Activated effector memory CD4-positive, alpha-beta T cell treated with anti-CD3 and anti-CD28 coated beads, Interleukin-2, amount 50 U/mL, for 16 hours (primary cell): ENCODE measurements at regions not wholly inside any gene's neighbourhood (a gene's known extent, or its start where the extent isn't known, plus 50 kb on each side); places are given as distances from the start of the nearest gene placed in this dataset.

Experiments
- DNase-seq: peaks from one replicate; pipeline ENCODE4 v3.0.0-alpha.2; 2020

DNA sequence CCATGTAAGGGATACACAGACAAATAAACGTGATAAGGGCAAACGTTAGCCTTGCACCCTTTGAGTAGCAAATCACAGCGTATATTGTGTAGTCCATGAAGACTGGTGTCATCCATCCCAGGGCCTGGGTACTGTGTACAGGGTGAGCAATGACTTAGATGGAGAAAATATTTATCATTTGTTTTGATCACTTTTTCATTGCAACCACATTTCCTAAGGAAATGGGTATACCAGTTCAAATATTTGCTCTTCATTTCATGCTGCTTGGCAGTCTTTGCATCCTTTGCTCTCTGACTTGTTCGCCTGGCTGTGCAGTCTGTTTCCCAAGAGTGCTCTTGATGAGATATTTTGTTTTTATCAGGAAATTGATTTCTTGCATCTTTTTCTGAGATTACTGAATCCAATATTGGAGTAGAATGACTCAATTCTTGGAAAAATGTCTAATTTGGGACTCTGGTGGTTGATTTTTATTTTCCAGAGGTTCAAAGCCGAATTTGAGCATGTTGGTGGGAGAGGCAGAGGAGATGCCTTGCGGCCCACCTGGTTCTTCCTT, 424.6 kb upstream of the SEMA6D start:
- DNase-seq = no peak

DNA sequence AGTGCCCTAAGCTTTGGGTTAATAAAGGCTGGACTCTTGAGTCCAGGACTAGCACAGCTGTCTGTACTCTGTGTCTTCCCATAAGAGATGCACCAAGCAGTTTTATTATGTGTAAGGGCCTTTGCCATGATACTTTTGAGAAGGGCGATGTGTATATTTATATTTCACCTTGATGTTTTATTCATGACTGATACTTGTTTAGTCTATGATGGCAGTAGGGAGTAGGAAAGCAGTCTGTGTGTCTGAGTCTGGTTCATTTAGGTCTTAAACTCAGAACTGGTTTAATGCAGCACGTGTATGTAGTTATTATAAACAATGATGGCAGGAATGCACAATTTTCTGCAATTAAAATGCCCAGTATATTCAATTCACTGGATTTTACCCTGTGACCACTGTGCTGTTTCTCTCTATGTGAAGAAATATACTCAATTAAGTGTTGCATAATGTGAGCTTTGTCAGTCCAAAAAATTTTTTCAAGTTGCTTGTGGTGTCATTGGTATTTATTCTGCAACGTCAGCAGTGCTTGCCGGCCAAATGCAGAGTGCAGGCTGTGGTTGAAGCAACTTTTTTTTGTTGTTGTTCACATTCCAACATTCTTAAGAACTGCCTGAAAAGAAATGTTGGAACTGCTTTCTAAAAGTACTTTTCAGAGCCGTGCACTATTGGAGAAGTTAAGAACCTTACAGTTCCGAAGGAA, 423.7 kb upstream of the SEMA6D start:
- no peak for DNase-seq

- no peak for DNase-seq
Measured at GRCh38 chr15:47294765-47295259, 422.5 kb upstream of the SEMA6D start.

- no peak for DNase-seq
Measured at GRCh38 chr15:47296881-47297280, 420.4 kb upstream of the SEMA6D start.

- no peak for DNase-seq
Measured at GRCh38 chr15:47299846-47300434, 417.4 kb upstream of the SEMA6D start.

DNA sequence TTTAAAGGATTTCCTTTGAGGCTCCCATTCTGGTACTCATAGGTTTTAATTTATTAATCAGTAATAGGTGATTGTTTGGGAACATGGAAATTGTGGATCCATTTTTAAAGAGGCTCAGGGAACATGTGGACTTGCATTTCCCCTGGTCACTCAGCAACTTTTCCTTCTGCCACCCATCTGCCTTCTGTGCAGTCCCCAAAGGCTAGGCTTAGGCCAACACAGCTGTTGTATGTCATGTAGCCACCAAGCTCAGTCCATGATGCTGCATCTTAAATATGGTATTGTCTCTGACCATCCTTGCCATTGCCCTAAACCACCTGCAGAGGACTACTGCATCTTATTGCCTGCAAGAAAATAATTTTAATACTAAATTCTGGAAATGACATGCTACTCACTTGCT, 416.7 kb upstream of the SEMA6D start:
- DNase-seq = no peak

- DNase-seq = no peak
Measured at GRCh38 chr15:47301481-47301880, 415.8 kb upstream of the SEMA6D start.

DNA sequence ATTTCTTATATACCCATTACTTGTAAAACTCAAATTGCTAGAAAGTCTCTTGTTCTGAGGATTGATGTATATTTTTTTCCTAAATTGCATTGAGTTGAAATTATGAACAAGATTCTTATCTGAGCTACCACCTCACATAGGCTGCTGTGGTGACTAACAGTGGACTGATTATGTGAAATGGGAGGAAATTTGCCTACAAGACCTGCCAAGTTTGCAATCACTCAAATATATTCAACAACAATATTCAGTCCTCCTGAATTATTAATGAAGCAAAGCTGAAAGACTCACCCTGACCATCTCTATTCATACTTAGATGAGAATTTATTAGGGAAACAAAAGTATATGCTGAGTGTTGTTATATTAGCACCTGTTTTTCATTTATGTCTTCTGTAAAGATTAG, 412.6 kb upstream of the SEMA6D start:
- no peak for DNase-seq

DNA sequence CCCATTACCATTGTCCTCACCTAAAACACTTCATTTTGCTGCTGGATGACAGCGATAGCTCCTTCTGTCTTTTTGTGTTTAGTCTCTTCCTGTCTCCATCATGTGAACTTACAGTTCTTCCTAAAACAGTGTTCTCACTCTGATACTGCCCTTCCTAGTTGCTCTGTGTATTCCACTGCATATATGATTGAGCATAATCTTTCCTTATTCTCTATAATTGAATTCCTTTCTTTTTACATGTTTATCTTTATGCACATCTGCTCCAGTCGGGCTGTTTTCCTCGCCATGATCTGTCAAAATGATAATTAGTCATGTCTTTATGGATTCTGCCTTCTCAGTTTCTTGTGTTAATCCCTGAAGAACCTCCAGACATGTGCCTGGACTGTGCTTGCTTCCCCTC, 405.1 kb upstream of the SEMA6D start:
- DNase-seq = no peak

GRCh38 chr15:47326410-47327333, 390.6 kb upstream of the SEMA6D start:
- no peak for DNase-seq

- no peak for DNase-seq
Measured at GRCh38 chr15:47331829-47332393, 385.4 kb upstream of the SEMA6D start.

GRCh38 chr15:47332481-47332880, 384.8 kb upstream of the SEMA6D start:
- DNase-seq = no peak

DNA sequence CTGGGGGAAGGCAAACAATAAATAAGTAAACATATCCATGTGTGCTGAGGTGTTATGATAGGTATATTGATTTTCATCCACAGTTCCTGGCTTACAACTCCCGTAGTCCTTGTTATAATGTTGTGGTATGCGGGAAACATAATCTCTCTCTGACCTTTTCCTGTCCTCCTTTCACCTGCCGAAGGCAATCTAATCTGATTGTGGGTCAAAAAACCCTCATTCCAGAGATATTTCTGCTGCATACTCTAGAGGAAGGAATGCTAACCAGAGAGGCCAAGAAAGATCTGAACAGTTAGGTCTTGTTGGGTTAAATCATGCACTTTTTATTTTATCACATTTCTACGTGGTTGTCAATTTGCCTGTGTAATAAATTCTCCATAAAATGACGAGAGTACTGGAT, 383.6 kb upstream of the SEMA6D start:
- no peak for DNase-seq

- no peak for DNase-seq
Measured at GRCh38 chr15:47334805-47335535, 382.3 kb upstream of the SEMA6D start.

GRCh38 chr15:47337106-47337505, 380.2 kb upstream of the SEMA6D start:
- DNase-seq = no peak

- DNase-seq = no peak
Measured at GRCh38 chr15:47337836-47338235, 379.5 kb upstream of the SEMA6D start.

DNA sequence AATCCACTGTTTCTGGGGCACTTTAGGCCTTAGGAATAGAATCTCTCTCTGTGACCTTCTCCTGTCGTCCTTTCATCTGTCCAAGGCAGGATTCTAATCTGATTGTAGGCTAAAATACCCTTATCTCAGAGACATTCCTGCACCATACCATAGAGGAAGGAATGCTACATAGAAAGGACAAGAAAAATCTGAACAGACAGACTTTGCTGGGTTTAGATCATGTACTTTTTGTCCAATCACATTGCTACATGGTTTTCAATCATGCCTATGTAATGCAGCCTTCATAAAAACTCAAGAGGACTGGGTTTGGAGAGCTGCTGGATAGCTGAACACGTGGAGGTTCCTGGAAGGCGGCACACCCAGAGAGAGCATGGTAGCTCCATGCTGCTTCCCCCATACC, 378.5 kb upstream of the SEMA6D start:
- no peak for DNase-seq

- DNase-seq = no peak
Measured at GRCh38 chr15:47339800-47340570, 377.3 kb upstream of the SEMA6D start.

GRCh38 chr15:47340571-47340920, 376.8 kb upstream of the SEMA6D start:
- no peak for DNase-seq

DNA sequence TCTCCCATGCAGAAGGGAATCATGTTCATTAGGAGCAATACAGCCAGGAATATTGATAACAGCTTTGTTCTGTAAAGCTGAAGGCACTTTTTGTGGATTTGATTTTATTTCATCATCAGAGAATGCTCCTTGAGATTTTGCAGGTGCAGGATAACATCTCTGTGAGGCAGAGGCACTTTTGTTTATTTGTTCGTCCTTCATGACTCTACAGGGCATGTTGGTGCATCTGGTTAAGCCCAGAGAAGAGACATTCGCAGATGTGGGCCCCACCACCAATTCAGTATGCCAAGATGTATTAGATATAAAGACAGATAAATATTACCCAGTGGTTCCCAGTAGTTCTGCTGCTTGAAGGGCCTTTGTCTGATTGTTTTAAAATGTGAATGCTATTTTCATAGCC, 368.1 kb upstream of the SEMA6D start:
- no peak for DNase-seq

DNA sequence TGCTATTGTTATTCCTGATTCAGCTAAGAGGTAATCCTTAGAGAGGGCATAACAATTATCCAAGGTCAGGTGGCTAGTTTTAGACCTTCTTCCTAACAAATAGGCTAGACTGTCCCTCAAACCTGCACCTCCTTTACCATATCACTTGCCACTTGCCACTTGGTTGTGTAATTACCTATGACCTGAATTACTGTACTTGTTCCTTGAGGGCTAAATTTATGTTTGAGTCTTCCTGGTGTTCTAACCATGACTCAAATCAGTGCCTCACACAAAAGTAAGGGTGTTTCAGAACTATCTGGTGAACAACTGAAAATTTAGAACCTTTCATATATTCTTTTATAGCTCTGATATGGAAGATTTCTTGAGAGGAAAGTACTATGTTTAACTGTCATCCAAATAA, 365.8 kb upstream of the SEMA6D start:
- no peak for DNase-seq

- DNase-seq = no peak
Measured at GRCh38 chr15:47352217-47352616, 365.1 kb upstream of the SEMA6D start.
